Activated B cell treated with CpG ODN at 0.5 μM for 24 hours (primary cell): ENCODE measurements at regions not wholly inside any gene's neighbourhood (a gene's known extent, or its start where the extent isn't known, plus 50 kb on each side); places are given as distances from the start of the nearest gene placed in this dataset.

Source experiments
- ATAC-seq: fragments of 200-7000 bp; cut with Tn5 transposase; one replicate; pipeline ENCODE4 v1.10.0; 2021; ENCODE audit warnings: low read depth, mild to moderate bottlenecking, moderate library complexity
- CTCF ChIA-PET: fragments of 350-600 bp; sonication (Branson Sonifier 250); formaldehyde crosslinking; loops from one replicate; lab custom pipeline; 2021; ENCODE audit warnings: antibody characterized with exemption; lab: Charles Lee
- POLR2A ChIA-PET: fragments of 350-600 bp; sonication (Branson Sonifier 250); formaldehyde crosslinking; loops from one replicate; lab custom pipeline; 2021; ENCODE audit warnings: antibody characterized with exemption; lab: Charles Lee
- DNase-seq: peaks from one replicate; pipeline ENCODE4 v3.0.0; 2022
- H3K27ac Mint-ChIP-seq: one replicate; pipeline ENCODE4 v1.8.0; 2020; ENCODE audit warnings: mixed read lengths
- H3K27me3 Mint-ChIP-seq: one replicate; pipeline ENCODE4 v1.8.0; 2021; ENCODE audit warnings: mixed read lengths
- H3K36me3 Mint-ChIP-seq: one replicate; pipeline ENCODE4 v1.8.0; 2021; ENCODE audit warnings: low read depth, mixed read lengths
- H3K4me1 Mint-ChIP-seq: one replicate; pipeline ENCODE4 v1.8.0; 2021; ENCODE audit warnings: mixed read lengths
- H3K4me3 Mint-ChIP-seq: one replicate; pipeline ENCODE4 v1.8.0; 2020; ENCODE audit warnings: mild to moderate bottlenecking, mixed read lengths
- H3K9me3 Mint-ChIP-seq: one replicate; pipeline ENCODE4 v1.8.0; 2020; ENCODE audit warnings: mixed read lengths
- CTCF ChIP-seq: fragments of 200-600 bp; IDR thresholded peaks from one replicate; pipeline ENCODE4 v1.8.0; 2022; ENCODE audit warnings: antibody characterized with exemption, mild to moderate bottlenecking
- intact Hi-C: fragments of 100-400 bp; cut with micrococcal nuclease; formaldehyde crosslinking; loops from one replicate; pipeline ENCODE4 v1.15.1; 2024

- ATAC-seq: no peak
- H3K27me3 Mint-ChIP-seq: no peaks in the 10 kb centered on the region
- H3K27ac Mint-ChIP-seq: no peak overlapping the region
- TF ChIP-seq CTCF: no peak
- CTCF ChIA-PET: no interaction called here
- H3K4me3 Mint-ChIP-seq: no peak overlapping the region
- intact Hi-C loops: no loop called here
- no peak for DNase-seq
- peaks cover 8% of the 10 kb centered on the region for H3K9me3 Mint-ChIP-seq
- no peaks in the 10 kb centered on the region for H3K36me3 Mint-ChIP-seq
- H3K4me1 Mint-ChIP-seq: no peaks in the 10 kb centered on the region
- POLR2A ChIA-PET: no interaction called here
These were observed 659.3 kb upstream of the ARRDC4 start for GRCh38 chr15:97301166-97301565.

DNA sequence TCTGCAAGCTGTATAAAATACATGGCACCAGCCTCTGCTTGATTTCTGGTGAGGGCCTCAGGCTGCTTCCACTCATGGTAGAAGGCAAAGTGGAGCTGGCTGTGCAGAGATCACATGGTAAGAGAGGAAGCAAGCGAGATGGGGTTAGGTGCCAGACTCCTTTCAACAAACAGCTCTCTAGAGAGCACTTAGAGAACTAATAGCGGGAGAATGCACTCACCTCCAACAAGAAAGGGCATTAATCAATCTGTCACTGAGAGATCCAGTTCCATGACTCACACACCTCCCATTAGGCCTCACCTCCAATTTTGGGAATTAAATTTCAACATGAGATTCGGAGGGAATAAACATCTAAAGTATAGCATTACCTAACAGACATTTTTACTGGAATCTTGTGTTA lies 644.1 kb upstream of the ARRDC4 start:
- no peaks in the 10 kb centered on the region for H3K4me1 Mint-ChIP-seq
- peaks cover 8% of the 10 kb centered on the region for H3K9me3 Mint-ChIP-seq
- POLR2A ChIA-PET: no interaction called here
- intact Hi-C loops: loop anchor here (10.0 kb wide), 1 partner anchor 82 kb away; no protein-coding TSS in a partner anchor
- no peaks in the 10 kb centered on the region for H3K27me3 Mint-ChIP-seq
- H3K27ac Mint-ChIP-seq: no peak overlapping the region
- CTCF ChIA-PET: no interaction called here
- no peak overlapping the region for H3K4me3 Mint-ChIP-seq
- H3K36me3 Mint-ChIP-seq: no peaks in the 10 kb centered on the region
- DNase-seq (no peak), ATAC-seq (no peak)
- TF ChIP-seq CTCF: no peak

DNA sequence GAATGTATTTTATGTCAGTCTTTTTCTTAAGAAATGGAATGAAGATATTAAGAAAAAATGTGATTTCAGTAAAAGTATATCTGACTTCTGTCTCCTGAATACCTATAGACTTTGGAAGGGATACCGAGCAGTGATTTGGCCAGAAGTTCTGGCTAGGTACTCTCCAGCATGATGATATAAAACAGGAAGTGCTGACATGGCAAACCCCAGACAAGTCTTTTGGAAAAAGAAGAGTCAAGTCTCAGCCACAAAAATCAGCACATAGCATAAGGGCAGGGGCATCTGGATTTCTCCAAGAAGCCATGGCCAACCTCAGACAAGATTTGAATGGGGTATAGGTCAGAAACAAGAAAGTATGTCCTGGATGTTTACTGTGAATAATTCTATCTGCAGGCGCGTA lies 643.3 kb upstream of the ARRDC4 start:
- Mint-ChIP-seq H3K4me1 (no peaks in the 10 kb centered on the region), H3K36me3 (no peaks in the 10 kb centered on the region), H3K4me3 (no peak overlapping the region), H3K27ac (no peak overlapping the region), H3K27me3 (no peaks in the 10 kb centered on the region), H3K9me3 (peaks cover 8% of the 10 kb centered on the region)
- ATAC-seq (no peak), DNase-seq (no peak)
- ChIA-PET CTCF (no interaction called here), POLR2A (no interaction called here)
- no peak for TF ChIP-seq CTCF
- intact Hi-C loops: loop anchor here (10.0 kb wide), 1 partner anchor 82 kb away; no protein-coding TSS in a partner anchor

DNA sequence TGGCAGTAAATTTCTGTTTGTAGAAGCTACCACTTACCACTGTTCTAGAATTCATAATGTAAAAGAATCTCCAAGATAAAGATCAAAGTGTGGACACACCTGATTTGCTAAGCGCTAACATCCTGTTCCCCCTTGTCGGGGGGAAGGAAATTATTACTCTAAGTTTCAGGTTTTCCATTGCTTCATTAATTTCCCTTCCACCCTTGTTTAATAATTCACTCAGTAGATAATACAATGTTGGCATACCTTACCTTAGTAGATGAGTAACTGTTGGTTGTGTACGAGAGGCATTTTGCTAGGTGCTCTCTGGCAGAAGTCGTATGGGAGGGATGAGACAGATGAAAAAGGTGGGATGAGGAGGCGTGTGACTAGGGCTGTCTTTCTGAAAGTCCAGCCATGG lies 641.2 kb upstream of the ARRDC4 start:
- Mint-ChIP-seq H3K9me3 (peaks cover 13% of the 10 kb centered on the region), H3K4me3 (no peak overlapping the region), H3K36me3 (no peaks in the 10 kb centered on the region), H3K27ac (no peak overlapping the region), H3K27me3 (no peaks in the 10 kb centered on the region), H3K4me1 (no peaks in the 10 kb centered on the region)
- POLR2A ChIA-PET: no interaction called here
- ATAC-seq (no peak), DNase-seq (no peak)
- no peak for TF ChIP-seq CTCF
- intact Hi-C loops: loop anchor here (10.0 kb wide), 1 partner anchor 84 kb away; no protein-coding TSS in a partner anchor
- CTCF ChIA-PET: interaction anchor here (0.7 kb wide), 1 partner anchor 370 kb away, joined by 5 read pairs; no protein-coding TSS in a partner anchor

DNA sequence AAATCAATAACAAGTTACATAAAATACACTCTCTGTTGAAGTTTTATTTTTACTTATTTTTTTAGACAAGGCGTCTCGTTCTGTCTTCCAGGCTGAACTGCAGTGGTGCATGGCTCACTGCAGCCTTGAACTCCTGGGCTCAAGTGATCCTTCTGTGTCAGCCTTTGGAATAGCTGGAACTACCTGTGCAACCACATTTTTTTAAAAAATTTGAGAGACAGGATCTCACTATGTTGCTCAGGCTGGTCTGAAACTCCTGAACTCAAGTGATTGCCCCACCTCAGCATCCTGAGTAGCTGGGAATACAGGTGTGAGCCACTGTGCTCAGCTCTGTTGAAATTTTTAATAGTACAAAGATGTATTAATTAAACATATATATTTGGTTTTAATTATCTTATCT lies 614.3 kb upstream of the ARRDC4 start:
- DNase-seq (no peak), ATAC-seq (no peak)
- no peak overlapping the region for H3K4me3 Mint-ChIP-seq
- no peaks in the 10 kb centered on the region for H3K27me3 Mint-ChIP-seq
- H3K27ac Mint-ChIP-seq: no peak overlapping the region
- H3K4me1 Mint-ChIP-seq: no peaks in the 10 kb centered on the region
- intact Hi-C loops: no loop called here
- no peak for TF ChIP-seq CTCF
- POLR2A ChIA-PET: no interaction called here
- H3K9me3 Mint-ChIP-seq: peaks cover 10% of the 10 kb centered on the region
- CTCF ChIA-PET: no interaction called here
- no peaks in the 10 kb centered on the region for H3K36me3 Mint-ChIP-seq
